GM21737 (cell line): ENCODE measurements at regions not wholly inside any gene's neighbourhood (a gene's known extent, or its start where the extent isn't known, plus 50 kb on each side); places are given as distances from the start of the nearest gene placed in this dataset.

Experiments
- ATAC-seq: cut with Tn5 transposase; IDR thresholded peaks from one replicate; pipeline ENCODE4 v1.9.1; 2021; ENCODE audit warnings: mild to moderate bottlenecking, moderate library complexity; ENCODE audit not compliant: unreplicated experiment

DNA sequence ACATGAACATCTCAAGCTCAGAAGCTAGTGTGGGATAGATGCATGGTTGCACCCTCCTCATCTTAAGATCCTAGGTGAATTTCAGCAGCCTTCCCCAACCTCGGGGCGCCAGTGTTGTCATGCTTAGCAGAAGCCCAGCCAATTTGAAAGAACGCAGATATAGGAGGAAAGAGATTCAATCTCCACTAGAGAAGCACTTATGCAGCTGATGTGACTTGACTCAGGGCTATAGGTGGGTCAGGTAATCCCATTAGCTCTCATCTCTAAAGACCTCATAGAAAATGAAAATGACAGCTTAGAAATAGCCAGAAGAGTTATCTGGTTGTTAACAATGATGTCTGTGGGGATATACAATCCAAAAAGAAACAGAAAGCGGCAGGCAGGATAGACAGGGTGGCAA, 310.5 kb downstream of the GPAM start:
- ATAC-seq, result no peak

DNA sequence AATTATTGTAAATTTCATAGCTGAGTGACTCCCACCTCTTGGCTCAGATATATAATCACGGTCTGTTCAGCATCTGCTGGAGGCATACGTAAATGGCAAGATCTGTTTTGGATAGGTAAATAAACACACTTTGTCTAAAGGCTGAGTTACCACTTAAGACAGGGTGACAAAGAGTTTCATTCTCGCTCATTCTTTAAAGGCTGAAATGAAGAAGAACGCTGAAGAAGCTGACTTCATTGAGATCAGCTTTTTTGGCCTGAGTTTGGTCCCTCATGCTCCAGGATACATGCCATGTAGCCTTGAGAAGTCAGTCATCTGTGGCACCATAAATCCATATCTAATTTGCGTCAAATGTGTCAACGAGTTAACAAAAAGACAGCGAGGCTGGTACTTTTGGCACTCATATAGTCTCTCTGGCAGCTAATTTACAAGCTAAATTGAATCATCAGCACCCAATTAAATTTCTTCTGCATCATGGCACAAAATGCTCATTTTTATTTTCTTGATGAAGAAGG, 309.9 kb downstream of the GPAM start:
- no peak for ATAC-seq

- no peak for ATAC-seq
Observed at GRCh38 chr10:111874576-111874975, 309.0 kb downstream of the GPAM start.

GRCh38 chr10:111875725-111876124, 307.8 kb downstream of the GPAM start:
- ATAC-seq, result no peak

DNA sequence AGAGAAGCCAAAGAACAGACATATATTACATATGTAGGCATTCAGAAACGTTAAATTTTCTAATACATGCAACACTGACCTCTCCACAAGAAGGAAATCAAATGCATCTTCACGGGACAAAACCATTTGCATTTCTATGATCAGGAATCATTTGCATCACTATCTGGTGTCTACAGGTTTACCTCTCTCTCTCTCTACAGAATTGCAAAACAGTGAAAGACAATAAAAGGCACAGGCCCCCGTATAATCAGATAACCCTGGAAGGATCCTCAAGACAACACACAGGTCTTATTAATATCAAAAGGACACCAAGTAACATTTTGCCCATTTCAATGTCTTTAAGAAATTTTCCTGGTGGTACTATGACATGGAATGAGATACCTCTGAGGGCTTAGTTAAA, 306.3 kb downstream of the GPAM start:
- no peak for ATAC-seq

DNA sequence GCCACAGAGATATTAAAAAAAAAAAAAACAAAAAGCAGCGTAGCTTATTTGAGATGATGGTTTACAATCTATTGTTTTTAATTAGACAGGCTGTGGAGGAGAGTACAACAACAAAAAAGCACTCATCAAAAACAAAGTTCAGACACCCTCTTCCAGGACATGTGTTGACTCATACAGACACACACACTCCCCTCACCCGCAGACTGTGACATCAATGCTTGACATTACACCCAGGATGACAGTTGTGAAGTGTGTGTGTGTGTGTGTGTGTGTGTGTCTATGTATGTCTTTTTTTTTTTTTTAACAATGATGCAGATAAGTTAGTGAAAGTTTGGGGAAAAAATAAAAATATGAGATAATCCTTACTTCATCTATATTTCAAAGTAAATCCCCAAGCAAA, 303.6 kb downstream of the GPAM start:
- ATAC-seq, result no peak

DNA sequence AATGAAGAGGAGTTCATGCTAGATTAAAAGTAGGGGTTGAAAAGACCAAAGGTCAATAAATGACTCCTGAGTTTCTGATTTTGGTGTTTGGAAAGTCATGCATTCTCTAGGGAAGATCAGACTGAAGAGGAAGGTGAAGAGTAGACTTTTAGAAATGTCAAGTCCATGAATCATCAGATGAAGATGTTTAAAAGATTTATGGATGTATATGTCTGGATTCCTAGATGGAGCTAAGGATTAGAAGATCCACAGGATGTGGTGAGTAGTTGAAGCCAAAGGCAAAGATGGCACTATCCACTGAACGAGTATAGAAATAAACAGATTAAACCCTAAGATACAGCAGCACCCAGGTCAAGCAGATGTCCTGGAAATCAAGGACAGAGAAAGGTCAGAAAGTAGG, 298.5 kb downstream of the GPAM start:
- ATAC-seq, result no peak

DNA sequence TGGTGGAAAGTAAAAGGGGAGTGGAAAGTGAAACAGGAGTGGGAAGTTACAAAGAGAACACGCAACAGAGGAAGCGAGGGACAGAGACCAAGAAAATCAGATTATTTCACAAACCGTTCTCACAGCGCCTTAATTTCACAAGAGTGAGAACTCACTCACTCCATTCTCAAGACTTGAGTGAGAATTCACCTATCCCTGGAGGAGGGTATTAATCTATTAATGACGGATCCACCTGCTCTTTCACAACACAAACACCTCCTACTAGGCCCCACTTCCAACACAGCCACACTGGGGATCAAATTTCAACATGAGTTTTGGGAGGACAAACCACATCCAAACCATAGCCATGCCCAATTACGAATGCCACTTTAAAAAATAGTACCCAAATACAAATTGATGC, 297.6 kb downstream of the GPAM start:
- ATAC-seq, result no peak

DNA sequence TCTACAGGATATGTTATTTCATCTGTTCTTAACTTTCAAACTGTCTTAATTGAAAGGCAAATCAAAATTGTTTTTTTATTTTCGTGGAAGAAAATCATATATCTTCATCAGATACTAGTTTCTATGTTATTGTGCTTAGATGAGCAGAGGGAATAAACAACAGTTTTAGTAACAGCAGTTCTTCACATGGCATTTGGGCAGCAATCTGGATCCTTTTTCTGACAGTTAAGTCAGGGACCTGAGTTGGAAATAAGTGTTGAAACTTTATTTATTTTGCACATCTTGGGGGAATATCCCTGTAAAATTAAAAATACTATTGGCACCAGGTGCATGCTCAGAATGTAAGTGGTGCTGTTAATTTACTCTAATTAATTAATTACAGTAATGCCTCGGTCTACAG, 296.3 kb downstream of the GPAM start:
- ATAC-seq, result no peak

GRCh38 chr10:111890046-111890445, 293.5 kb downstream of the GPAM start:
- no peak for ATAC-seq

- ATAC-seq, result no peak
Observed at GRCh38 chr10:111916011-111916410, 267.6 kb downstream of the GPAM start.

- no peak for ATAC-seq
Observed at GRCh38 chr10:111921821-111922220, 261.7 kb downstream of the GPAM start.

DNA sequence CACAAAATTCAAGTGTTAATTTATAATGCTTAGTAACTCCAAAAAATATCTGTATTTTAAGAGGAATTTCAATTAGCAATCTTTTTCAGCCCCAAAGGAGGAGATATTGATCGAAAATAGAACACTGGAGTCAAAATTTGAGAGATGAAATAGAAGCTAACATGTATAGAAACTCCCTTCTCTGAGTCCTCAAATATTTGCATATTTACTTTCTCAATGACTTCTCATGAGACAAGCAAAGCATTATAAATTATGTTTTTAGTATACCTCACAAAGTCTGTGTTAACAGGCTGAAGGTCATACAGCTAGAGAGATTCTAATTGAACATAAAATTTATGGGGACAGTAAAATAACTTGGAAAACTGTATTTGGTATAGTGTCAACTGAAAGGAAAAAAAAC, 260.5 kb downstream of the GPAM start:
- no peak for ATAC-seq

DNA sequence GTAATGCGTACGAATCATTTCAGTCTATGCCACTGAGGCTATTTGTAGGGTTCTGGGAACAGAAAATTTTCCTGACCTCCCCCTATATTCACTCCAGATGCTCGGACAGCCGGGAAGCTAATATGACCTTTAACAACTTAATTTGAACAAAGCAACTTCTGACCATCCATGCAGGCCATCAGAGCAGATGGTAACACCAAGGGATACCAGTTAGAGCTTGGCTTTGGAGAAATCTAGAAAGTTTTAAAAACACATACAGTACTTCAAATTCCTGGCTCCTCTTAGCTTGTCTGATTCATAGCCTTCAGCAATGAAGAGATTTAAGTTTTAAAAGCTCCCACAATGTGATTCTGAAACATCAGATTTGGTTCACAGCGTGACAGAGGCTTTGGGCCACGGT, 257.3 kb downstream of the GPAM start:
- no peak for ATAC-seq

DNA sequence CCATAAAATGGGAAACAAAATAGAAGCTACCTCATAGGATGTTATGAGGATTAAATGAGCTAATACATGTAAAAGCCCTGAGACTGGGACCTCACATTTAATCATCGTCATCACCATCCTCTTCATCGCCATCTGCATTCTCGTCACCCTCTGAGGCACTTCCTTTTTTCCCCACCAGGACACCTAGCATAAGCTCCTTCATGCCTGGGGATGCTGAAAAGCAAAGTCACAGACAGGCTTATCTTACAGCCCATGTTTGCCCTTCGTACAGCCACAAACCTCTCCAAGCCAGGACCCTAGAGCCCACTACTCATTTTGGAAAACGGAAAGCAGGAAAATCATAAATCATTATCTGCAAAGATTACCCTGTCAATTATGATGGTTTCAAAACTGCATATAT, 249.6 kb downstream of the GPAM start:
- ATAC-seq, result no peak

DNA sequence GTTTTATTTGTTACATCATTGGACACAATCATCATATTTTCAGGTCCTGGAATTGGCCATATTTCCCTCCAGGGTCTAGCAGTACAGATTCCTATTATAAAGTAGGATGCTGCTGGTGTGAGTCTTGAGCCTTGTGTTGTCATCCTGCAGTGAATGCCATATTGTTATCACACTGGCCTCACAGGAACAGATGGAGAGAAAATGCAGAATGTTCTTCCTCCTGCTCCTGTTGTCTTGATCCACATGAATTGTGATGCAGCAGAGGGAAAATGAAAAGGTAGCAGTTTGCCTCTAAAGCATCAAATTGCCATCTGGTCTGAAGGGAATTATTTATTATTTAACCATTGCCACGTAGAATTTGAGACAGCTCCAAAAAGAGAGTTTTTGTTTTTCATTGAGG, 248.6 kb downstream of the GPAM start:
- ATAC-seq, result no peak

DNA sequence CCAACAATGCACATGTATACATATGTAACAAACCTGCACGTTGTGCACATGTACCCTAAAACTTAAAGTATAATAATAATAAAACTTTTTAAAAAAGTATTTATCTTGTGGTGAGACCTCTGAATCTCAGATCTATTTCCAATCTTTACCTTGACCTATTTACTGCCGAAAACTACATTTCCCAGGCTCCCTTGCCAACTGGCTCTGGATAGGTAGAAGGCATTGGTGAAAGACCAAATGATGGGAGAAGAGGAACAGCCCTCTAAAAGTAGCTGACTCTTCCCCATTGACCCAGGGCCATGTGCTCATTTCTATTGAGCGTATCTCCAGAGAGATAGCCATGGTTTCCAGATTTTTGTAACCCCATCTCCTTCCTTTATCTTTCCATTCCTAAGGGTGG, 247.4 kb downstream of the GPAM start:
- ATAC-seq, result no peak

DNA sequence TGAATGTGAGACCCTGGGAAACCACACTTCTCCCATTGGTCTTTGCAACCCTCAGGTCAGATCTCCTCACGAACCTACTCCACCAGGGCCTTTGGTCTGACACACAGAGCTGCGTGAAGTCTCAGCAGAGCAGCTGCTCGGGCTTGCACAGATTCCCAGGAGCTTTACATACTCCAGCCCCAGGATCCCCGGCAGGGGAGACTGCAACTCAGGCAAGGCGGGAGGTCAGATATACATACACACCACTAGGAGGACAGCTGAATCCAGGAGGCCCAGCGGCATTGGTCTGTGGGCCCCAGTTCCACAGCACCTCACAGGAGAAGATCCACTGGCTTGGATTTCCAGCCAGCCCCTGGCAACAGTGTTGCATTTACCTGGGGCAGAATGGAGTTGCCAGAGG, 239.2 kb downstream of the GPAM start:
- ATAC-seq, result no peak

- ATAC-seq, result no peak
Observed at GRCh38 chr10:111953949-111954348, 229.6 kb downstream of the GPAM start.

DNA sequence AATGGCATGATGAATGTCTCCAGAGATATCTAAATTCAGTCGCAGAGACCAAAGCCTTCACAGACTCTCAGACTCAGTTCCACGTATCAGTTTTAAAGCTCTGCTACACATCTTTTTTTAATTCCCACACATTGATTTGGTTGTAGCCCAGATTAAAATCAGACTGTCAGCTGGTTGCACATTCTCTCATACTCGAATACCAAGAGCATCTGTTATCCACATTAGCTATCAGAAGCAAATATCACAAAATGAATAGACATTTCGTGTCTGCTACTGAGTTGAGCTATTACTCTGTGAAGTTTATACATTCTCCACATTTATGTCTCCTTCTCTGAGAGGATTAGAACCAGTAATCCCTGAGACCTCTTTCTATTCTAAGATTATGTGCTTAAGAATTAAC, 229.2 kb downstream of the GPAM start:
- no peak for ATAC-seq

DNA sequence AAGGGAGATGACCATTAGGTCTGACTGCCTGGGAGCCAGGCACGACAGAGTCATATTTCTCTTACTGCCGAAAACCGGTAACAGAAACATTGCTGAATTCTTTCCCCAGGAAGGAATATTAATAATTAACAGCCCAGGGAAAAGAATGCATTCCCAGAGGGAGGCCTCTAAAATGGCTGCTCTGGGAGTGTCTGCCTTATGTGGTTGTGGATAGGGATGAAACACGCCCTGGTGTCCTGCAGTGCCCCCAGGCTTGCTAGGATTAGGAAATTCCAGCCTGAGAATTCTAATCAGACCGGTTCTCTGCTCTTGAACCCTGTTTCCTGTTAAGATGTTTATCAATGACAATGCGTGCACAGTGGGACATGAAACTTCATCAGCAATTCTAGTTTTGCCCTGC, 226.7 kb downstream of the GPAM start:
- ATAC-seq, result no peak

GRCh38 chr10:111962951-111963350, 220.6 kb downstream of the GPAM start:
- ATAC-seq, result no peak

- no peak for ATAC-seq
Observed at GRCh38 chr10:111967116-111967515, 216.4 kb downstream of the GPAM start.

DNA sequence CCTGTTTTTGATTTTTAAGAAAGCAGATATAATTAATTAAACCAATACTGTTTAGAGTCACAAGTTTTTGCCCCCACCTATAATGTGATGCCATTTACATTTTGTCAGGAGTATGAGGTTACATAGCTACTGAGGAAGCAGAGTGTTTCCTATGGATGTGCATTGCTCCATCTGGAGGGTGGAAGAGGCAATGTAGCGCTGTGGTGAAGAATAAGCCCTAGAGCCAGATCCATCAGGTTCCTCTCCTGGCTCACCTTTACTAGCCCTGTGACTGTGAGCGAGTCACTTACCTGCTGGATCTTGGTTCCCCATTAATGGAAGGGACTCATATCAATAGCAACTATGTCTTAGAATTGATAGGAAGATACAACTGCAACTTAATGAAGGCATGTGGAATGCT, 216.0 kb downstream of the GPAM start:
- ATAC-seq, result no peak
